CD4-positive, CD25-positive, alpha-beta regulatory T cell (primary cell): ENCODE measurements at regions not wholly inside any gene's neighbourhood (a gene's known extent, or its start where the extent isn't known, plus 50 kb on each side); places are given as distances from the start of the nearest gene placed in this dataset.

Experiments
- ATAC-seq, 2 donors: fragments of 150-1000 bp; cut with Tn5 transposase; one replicate each; pipeline ENCODE4 v1.10.0; 2021; ENCODE audit warnings: low read depth in 2 of 2, moderate number of reproducible peaks in 2 of 2, moderate library complexity in 1 of 2
- DNase-seq, 3 donors: peaks; one replicate each; pipeline versions ENCODE4 v3.0.0 to v3.0.0-alpha.2; 2012 to 2022; ENCODE audit warnings: mixed read lengths in 1 of 3
- H3K27ac ChIP-seq: one replicate; pipeline ENCODE4 v1.7.0; 2013; ENCODE audit warnings: mild to moderate bottlenecking, low read length; ENCODE audit not compliant: insufficient read depth, poor library complexity, severe bottlenecking
- H3K27me3 ChIP-seq: one replicate; pipeline ENCODE4 v1.7.0; 2013; ENCODE audit warnings: low read length; ENCODE audit not compliant: control insufficient read depth, insufficient read depth
- H3K36me3 ChIP-seq: one replicate; pipeline ENCODE4 v1.7.0; 2013; ENCODE audit warnings: mild to moderate bottlenecking, low read length, moderate library complexity; ENCODE audit not compliant: control insufficient read depth, insufficient read depth
- H3K4me1 ChIP-seq: 2 replicates; pipeline ENCODE4 v1.7.0; 2013; ENCODE audit warnings: mild to moderate bottlenecking, low read length; ENCODE audit not compliant: insufficient read depth, control insufficient read depth, poor library complexity, severe bottlenecking
- H3K4me3 ChIP-seq: one replicate; pipeline ENCODE4 v1.7.0; 2013; ENCODE audit warnings: low read depth, mild to moderate bottlenecking, low read length, moderate library complexity
- H3K9me3 ChIP-seq, 2 experiments: 1 replicate in 1 of 2; 2 replicates in 1 of 2; pipeline ENCODE4 v1.7.0; 2013; ENCODE audit warnings: low read length in 2 of 2, mild to moderate bottlenecking in 1 of 2, moderate library complexity in 1 of 2; ENCODE audit not compliant: control insufficient read depth in 2 of 2
- H3K27ac Mint-ChIP-seq, 3 donors: one replicate each; pipeline ENCODE4 v1.8.0; 2020 to 2022; ENCODE audit warnings: mild to moderate bottlenecking in 3 of 3, mixed read lengths in 3 of 3, moderate library complexity in 2 of 3
- H3K27me3 Mint-ChIP-seq: one replicate; pipeline ENCODE4 v1.8.0; 2022; ENCODE audit warnings: mild to moderate bottlenecking, mixed read lengths
- H3K36me3 Mint-ChIP-seq: one replicate; pipeline ENCODE4 v1.8.0; 2020; ENCODE audit warnings: mixed read lengths
- H3K4me1 Mint-ChIP-seq, 4 donors: one replicate each; pipeline ENCODE4 v1.8.0; 2020 to 2022; ENCODE audit warnings: mixed read lengths in 4 of 4, mild to moderate bottlenecking in 1 of 4
- H3K4me3 Mint-ChIP-seq, 4 donors: one replicate each; pipeline ENCODE4 v1.8.0; 2020 to 2022; ENCODE audit warnings: mild to moderate bottlenecking in 4 of 4, mixed read lengths in 4 of 4, moderate library complexity in 3 of 4
- H3K9me3 Mint-ChIP-seq, 7 donors: one replicate each; pipeline ENCODE4 v1.8.0; 2020 to 2022; ENCODE audit warnings: mixed read lengths in 7 of 7, mild to moderate bottlenecking in 3 of 7, moderate library complexity in 2 of 7

- Mint-ChIP-seq H3K9me3 (peaks cover 0 to 10% (median 3%) of the 10 kb centered on the region in 7 donors), H3K27me3 (no peaks in the 10 kb centered on the region), H3K36me3 (no peaks in the 10 kb centered on the region), H3K4me1 (no peaks in the 10 kb centered on the region), H3K4me3 (no peak overlapping the region), H3K27ac (no peak overlapping the region)
- no peaks in the 10 kb centered on the region for H3K9me3 ChIP-seq
- no peak for ATAC-seq
- H3K36me3 ChIP-seq = no peaks in the 10 kb centered on the region
- H3K4me1 ChIP-seq = no peaks in the 10 kb centered on the region
- DNase-seq = no peak
- H3K27me3 ChIP-seq = no peaks in the 10 kb centered on the region
- H3K27ac ChIP-seq = no peak overlapping the region
- no peak overlapping the region for H3K4me3 ChIP-seq
These were observed 107.2 kb upstream of the MME start for GRCh38 chr3:154972951-154973350.

DNA sequence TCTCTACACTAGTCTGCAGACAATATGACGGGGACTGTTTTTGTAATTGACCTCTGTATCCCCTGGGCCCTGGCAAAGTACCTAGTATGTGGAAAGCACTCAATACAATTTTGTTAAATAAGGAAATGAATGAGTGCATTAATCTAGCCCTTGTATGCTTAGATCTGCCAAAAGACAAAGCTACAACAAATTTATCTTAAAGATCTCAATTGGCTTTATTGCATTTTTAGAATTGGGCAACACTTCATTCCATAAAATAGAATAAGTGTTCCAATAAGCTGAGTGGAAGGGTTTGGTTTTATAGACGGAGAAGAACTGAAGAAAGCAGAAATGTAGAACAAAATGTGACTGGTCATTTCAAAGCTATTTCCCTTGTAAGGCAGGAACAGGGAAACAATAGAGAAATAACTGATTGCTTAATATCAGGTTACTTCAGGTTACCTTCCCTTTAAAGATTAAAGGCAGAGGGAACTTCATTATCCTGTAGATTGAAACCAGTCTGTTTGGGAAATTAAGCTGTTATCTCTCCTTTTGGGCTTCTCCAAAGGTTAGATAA is 108.3 kb upstream of the MME start:
- ATAC-seq (no peak), DNase-seq (no peak)
- Histone ChIP-seq H3K27ac (no peak overlapping the region), H3K4me1 (no peaks in the 10 kb centered on the region), H3K27me3 (no peaks in the 10 kb centered on the region), H3K4me3 (no peak overlapping the region), H3K9me3 (no peaks in the 10 kb centered on the region), H3K36me3 (no peaks in the 10 kb centered on the region)
- no peaks in the 10 kb centered on the region for H3K4me1 Mint-ChIP-seq
- H3K4me3 Mint-ChIP-seq = no peak overlapping the region
- no peaks in the 10 kb centered on the region for H3K27me3 Mint-ChIP-seq
- H3K27ac Mint-ChIP-seq = no peak overlapping the region
- H3K36me3 Mint-ChIP-seq = no peaks in the 10 kb centered on the region
- peaks cover 0 to 10% (median 3%) of the 10 kb centered on the region in 7 donors for H3K9me3 Mint-ChIP-seq

- Mint-ChIP-seq H3K4me3 (no peak overlapping the region), H3K27ac (no peak overlapping the region), H3K27me3 (no peaks in the 10 kb centered on the region), H3K36me3 (no peaks in the 10 kb centered on the region), H3K9me3 (peaks cover 0 to 10% (median 3%) of the 10 kb centered on the region in 7 donors), H3K4me1 (no peaks in the 10 kb centered on the region)
- H3K36me3 ChIP-seq = no peaks in the 10 kb centered on the region
- no peak for ATAC-seq
- no peak for DNase-seq
- no peak overlapping the region for H3K27ac ChIP-seq
- no peaks in the 10 kb centered on the region for H3K4me1 ChIP-seq
- no peaks in the 10 kb centered on the region for H3K9me3 ChIP-seq
- no peak overlapping the region for H3K4me3 ChIP-seq
- no peaks in the 10 kb centered on the region for H3K27me3 ChIP-seq
These were observed 108.8 kb upstream of the MME start for GRCh38 chr3:154971341-154971740.

DNA sequence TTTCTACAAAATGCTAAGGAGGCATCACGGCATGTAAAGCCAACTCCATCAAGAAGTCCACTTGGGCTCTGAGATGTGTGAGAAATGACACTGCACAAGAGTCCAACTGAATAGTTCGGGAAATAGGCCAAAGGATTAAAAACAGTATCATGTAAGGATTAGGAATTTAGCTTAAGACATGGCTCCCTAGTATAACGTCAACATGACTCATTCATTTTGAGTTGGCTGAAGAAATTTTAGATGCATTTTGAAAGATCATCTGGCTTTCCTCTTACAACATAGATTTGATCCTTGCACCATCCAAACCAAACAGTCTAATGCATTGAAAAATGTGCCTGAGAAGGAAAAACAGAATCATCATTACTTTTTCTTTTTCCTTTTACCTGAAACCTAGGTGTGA is 109.3 kb upstream of the MME start:
- no peak for ATAC-seq
- Mint-ChIP-seq H3K27ac (no peak overlapping the region), H3K4me1 (no peaks in the 10 kb centered on the region), H3K9me3 (peaks cover 0 to 9% (median 3%) of the 10 kb centered on the region in 7 donors), H3K27me3 (no peaks in the 10 kb centered on the region), H3K36me3 (no peaks in the 10 kb centered on the region), H3K4me3 (no peak overlapping the region)
- no peak for DNase-seq
- Histone ChIP-seq H3K36me3 (no peaks in the 10 kb centered on the region), H3K27ac (no peak overlapping the region), H3K4me3 (no peak overlapping the region), H3K9me3 (no peaks in the 10 kb centered on the region), H3K27me3 (no peaks in the 10 kb centered on the region), H3K4me1 (no peaks in the 10 kb centered on the region)

DNA sequence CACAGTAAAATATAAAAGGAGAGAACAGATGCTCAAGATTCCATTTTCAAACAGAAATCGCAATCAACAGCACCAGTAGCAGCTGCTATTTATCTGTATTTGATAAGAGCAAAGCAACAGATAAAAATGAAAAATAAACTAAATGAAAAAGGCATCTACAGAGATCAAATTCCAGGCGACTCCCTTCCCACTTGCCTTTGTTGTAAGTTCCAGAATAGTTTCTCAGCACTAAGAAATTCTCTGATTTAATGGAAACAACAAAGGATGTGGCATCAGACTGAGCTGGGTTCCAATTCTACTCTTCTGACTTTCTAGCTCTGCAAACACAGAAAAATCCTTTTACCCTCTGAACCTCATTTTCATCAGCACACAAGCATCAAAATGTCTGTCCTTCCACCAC is 110.8 kb upstream of the MME start:
- H3K36me3 Mint-ChIP-seq = no peaks in the 10 kb centered on the region
- H3K4me3 Mint-ChIP-seq = no peak overlapping the region
- no peak overlapping the region for H3K27ac ChIP-seq
- no peak for ATAC-seq
- H3K9me3 ChIP-seq = no peaks in the 10 kb centered on the region
- H3K4me3 ChIP-seq = no peak overlapping the region
- no peaks in the 10 kb centered on the region for H3K4me1 Mint-ChIP-seq
- no peaks in the 10 kb centered on the region for H3K4me1 ChIP-seq
- H3K27ac Mint-ChIP-seq = no peak overlapping the region
- no peaks in the 10 kb centered on the region for H3K36me3 ChIP-seq
- H3K27me3 Mint-ChIP-seq = no peaks in the 10 kb centered on the region
- DNase-seq = no peak
- H3K9me3 Mint-ChIP-seq = peaks cover 0 to 12% (median 3%) of the 10 kb centered on the region in 7 donors
- no peaks in the 10 kb centered on the region for H3K27me3 ChIP-seq

- H3K9me3 Mint-ChIP-seq = peaks cover 0 to 12% (median 3%) of the 10 kb centered on the region in 7 donors
- H3K4me1 Mint-ChIP-seq = no peaks in the 10 kb centered on the region
- H3K4me3 Mint-ChIP-seq = no peak overlapping the region
- Histone ChIP-seq H3K4me1 (no peaks in the 10 kb centered on the region), H3K9me3 (no peaks in the 10 kb centered on the region), H3K27me3 (no peaks in the 10 kb centered on the region), H3K27ac (no peak overlapping the region), H3K4me3 (no peak overlapping the region), H3K36me3 (no peaks in the 10 kb centered on the region)
- DNase-seq = no peak
- no peaks in the 10 kb centered on the region for H3K36me3 Mint-ChIP-seq
- no peaks in the 10 kb centered on the region for H3K27me3 Mint-ChIP-seq
- H3K27ac Mint-ChIP-seq = no peak overlapping the region
- no peak for ATAC-seq
These were observed 113.0 kb upstream of the MME start for GRCh38 chr3:154967090-154967489.

DNA sequence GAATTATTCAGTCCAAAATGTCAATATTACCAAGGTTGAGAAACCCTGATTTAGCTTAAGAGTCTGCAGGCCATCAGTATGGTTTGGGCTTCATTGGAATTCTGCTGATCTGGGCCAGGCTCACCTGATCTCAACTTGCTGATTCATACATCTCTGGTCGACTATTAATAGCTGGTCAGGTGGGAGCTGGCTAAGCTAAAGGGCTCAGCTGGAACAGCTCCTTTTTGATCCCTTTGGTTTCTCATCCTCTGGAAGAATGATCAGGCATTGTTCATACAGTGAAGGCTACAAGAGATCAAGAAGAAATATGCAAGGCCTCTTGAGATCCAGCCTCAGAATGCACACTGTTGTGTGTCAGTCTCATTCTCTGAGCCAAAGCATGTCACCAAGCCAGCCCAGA is 123.3 kb upstream of the MME start:
- Mint-ChIP-seq H3K9me3 (peaks cover 0 to 10% (median 3%) of the 10 kb centered on the region in 7 donors), H3K36me3 (no peaks in the 10 kb centered on the region), H3K27me3 (no peaks in the 10 kb centered on the region), H3K4me3 (no peak overlapping the region), H3K4me1 (no peaks in the 10 kb centered on the region), H3K27ac (no peak overlapping the region)
- Histone ChIP-seq H3K27ac (no peak overlapping the region), H3K9me3 (no peaks in the 10 kb centered on the region), H3K27me3 (no peaks in the 10 kb centered on the region), H3K36me3 (no peaks in the 10 kb centered on the region), H3K4me1 (no peaks in the 10 kb centered on the region), H3K4me3 (no peak overlapping the region)
- DNase-seq (no peak), ATAC-seq (no peak)

DNA sequence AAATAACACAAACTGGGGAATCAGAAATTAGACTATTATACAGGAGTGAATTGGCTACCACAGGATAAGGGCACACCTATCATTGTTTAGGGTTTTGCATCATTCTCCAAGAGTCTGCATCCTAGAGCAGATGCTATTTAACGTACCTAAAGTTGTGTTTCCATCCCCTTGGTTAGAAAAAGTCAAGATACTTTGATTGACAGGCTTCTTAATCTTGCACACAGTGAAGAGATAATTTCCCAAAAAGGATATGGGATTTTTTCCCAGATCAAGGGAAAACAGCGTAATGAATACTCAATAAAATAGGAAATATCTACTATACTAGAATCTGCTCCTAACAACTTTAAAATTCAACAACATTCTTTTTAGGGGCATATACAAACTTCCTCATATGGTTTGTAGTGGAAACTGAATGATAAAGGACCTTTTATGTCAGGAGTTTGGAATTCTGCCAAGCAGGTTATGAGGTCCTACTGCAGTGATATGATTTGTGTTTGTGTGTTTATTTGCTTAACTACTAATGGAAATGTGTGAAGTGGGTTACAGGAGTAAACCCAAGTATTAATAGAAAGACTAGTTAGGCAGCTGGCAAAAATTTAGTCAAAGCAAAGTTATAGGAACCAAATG is 124.1 kb upstream of the MME start:
- no peaks in the 10 kb centered on the region for H3K36me3 ChIP-seq
- no peaks in the 10 kb centered on the region for H3K4me1 ChIP-seq
- H3K4me1 Mint-ChIP-seq = no peaks in the 10 kb centered on the region
- H3K4me3 Mint-ChIP-seq = no peak overlapping the region
- H3K27ac Mint-ChIP-seq = no peak overlapping the region
- no peaks in the 10 kb centered on the region for H3K27me3 ChIP-seq
- ATAC-seq (no peak), DNase-seq (no peak)
- H3K27ac ChIP-seq = no peak overlapping the region
- no peak overlapping the region for H3K4me3 ChIP-seq
- H3K9me3 ChIP-seq = no peaks in the 10 kb centered on the region
- peaks cover 0 to 15% (median 5%) of the 10 kb centered on the region in 7 donors for H3K9me3 Mint-ChIP-seq
- no peaks in the 10 kb centered on the region for H3K27me3 Mint-ChIP-seq
- no peaks in the 10 kb centered on the region for H3K36me3 Mint-ChIP-seq
